Suppressor macrophage treated with lipopolysaccharide for 4 hours (primary cell): ENCODE measurements at regions not wholly inside any gene's neighbourhood (a gene's known extent, or its start where the extent isn't known, plus 50 kb on each side); places are given as distances from the start of the nearest gene placed in this dataset.
A peak's percentile ranks its signal among the peaks of the same experiment; 100 is the strongest.
"Not testable (repeated sequence)": the region's sequence is repeated elsewhere in the genome, so short reads cannot be mapped to it uniquely, and the experiment has no call there.

ENCODE experiments used
- DNase-seq: peaks from one replicate; pipeline ENCODE4 v3.0.0-alpha.2; 2020

- not testable (repeated sequence) for DNase-seq
Measured at GRCh38 chr12:54799966-54800365, 54.4 kb upstream of the MUCL1 start.

GRCh38 chr12:54798651-54799050 lies 55.7 kb upstream of the MUCL1 start:
- no peak for DNase-seq

DNA sequence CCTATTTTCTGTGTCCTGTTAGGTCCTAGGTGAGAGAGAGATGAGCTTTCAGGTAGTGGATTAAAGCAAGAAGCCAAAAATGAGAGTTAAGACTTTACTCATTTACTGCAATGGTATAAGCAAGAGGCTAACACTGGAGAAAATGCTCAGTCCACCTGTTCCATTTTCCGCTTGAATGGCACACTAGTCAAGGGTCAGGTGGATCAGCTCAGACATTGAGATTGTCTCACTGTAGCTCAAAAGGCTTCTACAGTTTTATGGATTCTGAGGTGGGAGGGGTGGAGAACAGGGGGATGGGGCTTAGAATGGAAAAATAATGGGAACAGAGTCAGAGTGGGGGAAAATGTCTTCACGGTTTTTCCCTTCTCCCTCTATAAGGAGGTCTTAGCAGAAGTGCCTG lies 57.3 kb upstream of the MUCL1 start:
- no peak for DNase-seq

DNA sequence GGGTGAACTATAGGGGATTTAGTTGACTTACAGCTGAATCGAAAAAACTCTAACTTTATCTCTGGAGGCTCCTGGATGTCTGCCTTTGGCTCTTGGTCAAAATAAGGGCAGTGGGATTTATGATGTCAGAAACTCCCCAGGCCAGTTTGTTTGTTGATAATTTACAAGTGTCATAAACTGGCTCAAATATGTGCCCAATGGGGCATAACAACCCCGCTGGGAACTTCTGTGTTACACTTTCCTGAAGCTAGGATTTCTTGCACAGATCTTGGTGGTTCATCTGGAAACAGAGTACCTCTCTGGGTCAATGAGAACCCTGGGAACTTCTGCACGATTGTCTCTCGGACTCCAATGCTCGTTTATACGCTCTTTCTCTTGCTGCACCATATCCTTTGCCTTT lies 58.7 kb upstream of the MUCL1 start:
- DNase-seq, result no peak

DNA sequence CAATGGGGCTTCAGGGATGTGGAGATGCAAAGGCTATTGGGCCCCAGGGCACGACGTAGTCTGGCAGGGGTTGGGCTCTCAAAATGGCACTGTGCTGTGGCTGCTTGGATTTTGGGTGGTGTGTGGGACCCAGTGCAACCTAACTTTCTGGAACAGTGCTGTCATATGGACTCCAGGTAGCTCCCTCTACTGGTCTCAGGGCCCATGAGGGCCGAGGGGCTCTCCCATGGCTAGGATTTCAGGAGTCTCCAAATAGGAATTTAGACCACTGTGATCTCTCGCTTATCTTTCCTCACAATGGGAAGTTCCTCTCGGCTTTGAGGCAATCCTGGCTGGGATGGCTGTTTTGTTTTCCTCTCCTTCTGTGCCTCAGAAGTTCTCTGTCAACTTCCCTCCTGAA lies 68.2 kb upstream of the MUCL1 start:
- no peak for DNase-seq

GRCh38 chr12:54784115-54784514 lies 70.2 kb upstream of the MUCL1 start:
- DNase-seq, result no peak

DNA sequence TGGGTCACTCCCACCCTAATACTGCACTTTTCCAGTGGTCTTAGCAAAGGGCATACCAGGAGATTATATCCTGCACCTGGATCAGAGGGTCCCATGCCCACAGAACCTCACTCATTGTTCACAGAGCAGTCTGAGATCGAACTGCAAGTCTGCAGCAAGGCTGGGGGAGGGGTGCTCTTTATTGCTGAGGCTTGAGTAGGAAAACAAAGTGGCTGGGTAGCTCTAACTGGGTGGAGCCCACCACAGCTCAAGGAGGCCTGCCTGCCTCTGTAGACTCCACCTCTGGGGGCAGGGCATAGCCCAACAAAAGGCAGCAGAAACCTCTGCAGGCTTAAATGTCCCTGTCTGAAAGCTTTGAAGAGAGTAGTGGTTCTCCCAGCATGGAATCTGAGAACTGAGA lies 77.3 kb upstream of the MUCL1 start:
- DNase-seq, result not testable (repeated sequence)

DNA sequence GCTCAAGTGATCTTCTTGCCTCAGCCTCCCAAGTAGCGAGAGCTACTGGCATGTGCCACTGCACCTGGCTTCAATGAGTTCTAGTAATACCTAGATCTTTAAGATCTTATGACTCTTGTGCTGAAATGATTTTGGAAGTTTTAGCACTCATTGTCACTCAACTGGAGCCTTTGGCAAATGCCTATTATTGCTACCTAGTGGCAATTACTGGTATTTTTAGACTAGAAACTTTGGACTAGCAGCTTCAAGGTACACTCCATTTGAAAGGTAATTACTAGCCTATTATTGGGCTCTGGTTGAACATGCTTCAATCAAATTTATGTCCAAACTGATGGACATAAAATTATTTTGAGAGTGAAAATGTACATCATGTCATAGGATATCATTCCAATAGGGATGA lies 80.7 kb upstream of the MUCL1 start:
- DNase-seq, result no peak

DNA sequence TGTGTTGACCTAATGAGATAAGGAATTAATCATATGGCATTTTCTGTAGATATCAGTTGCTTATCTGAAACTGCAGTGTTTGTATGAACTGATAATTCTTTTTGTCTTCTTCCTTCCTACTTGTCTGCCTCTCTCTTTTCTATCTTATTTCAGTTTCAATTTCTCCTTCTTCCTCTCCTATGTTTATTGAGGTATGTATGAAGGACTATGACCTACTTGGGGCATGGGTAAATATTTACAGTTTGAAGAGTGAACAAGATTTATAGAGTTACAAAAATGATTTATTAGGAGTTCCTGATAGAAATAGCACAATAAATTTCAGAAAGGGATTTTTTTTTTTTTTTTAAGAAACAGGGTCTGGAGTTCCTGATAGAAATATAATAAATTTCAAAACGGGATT lies 88.7 kb upstream of the MUCL1 start:
- no peak for DNase-seq

DNA sequence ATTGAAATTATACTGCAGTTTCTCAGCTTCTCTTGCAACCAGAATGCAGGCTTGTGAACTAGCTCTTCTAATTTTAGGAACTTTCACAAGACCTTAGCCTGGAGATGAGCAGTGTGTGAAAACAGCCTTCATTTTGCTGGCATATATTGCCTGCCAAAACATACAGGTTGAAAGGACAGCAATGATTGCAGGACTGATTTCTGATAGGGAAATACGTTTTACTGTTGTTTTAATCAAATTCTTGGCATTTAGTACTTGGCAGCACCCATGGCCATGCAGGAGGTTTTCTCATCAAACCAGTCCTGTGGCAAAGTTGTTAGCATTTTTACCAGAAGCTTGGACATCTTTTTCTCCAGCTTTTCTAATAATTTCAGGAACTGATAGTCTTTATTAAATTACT lies 91.9 kb upstream of the MUCL1 start:
- DNase-seq, result no peak

GRCh38 chr12:54759751-54760150 lies 94.6 kb upstream of the MUCL1 start:
- DNase-seq, result peak; percentile 70

DNA sequence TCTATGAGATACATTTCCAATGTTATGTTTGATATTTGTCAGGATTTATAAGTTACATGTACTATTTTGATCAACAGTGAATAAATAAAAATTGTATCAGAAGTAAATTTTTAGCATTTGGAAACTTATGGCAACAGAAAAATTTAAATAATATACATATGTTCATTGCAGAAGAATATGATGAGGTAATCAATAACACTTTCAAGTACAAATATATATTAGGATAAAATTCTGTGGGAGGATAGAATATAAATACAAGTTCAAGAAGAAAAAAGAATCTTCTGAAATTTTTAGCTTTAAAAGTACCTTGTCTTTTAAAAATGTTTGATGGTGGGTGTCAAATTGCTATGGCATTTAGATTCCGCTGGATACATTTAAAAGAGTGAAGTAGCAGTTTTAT lies 102.8 kb upstream of the MUCL1 start:
- no peak for DNase-seq

- DNase-seq, result peak; percentile 79
Measured at GRCh38 chr12:54749191-54749818, 101.1 kb upstream of the DCD start.

DNA sequence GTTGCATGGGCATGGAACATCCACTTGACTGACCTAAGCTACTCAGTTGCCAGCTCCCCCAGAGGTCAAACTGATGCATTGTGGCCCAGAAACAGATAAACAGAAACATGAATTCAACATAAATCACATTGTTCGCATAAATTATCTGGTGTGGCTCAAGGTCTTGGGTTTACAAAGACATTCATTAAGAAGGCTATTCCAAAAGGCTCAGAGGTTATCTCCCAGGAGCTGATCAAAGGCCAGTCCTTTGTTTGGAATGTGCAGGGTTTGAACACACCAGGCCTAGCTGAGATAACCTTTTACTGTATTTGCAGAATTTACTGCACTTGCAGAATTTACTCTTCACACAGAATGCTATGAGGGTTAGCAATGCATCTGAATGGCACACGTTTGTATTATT lies 96.4 kb upstream of the DCD start:
- no peak for DNase-seq

DNA sequence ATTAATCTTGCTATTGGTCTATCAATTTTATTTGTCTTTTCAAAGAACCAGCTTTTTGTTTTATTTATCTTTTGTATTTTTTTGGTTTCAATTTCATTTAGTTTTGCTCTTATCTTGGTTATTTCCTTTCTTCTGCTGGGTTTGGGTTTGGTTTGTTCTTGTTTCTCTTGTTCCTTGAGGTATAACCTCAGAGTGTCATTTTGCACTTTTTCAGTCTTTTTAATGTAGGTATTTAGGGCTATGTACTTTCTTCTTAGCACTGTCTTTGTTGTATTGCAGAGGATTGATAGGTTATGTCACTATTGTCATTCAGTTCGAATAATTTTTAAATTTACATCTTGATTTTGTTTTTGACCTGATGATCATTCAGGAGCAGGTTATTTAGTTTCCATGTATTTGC lies 92.7 kb upstream of the DCD start:
- DNase-seq, result no peak

DNA sequence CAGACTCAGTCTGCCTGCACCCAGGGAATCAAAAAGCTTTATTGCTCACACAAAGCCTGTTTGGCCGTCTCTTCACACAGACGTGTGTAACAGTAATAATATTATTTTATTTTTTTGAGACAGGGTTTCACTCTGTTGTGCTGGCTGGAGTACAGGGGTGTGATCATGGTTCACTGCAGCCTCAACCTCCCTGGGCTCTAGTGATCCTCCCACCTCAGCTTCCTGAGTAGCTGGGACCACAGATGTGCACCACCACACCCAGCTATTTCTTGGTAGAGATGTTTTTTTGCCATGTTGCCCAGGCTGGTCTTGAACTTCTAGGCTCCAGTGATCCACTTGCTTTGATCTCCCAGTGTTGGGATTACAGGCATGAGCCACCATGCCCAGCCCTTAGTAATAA lies 88.4 kb upstream of the DCD start:
- DNase-seq, result no peak

DNA sequence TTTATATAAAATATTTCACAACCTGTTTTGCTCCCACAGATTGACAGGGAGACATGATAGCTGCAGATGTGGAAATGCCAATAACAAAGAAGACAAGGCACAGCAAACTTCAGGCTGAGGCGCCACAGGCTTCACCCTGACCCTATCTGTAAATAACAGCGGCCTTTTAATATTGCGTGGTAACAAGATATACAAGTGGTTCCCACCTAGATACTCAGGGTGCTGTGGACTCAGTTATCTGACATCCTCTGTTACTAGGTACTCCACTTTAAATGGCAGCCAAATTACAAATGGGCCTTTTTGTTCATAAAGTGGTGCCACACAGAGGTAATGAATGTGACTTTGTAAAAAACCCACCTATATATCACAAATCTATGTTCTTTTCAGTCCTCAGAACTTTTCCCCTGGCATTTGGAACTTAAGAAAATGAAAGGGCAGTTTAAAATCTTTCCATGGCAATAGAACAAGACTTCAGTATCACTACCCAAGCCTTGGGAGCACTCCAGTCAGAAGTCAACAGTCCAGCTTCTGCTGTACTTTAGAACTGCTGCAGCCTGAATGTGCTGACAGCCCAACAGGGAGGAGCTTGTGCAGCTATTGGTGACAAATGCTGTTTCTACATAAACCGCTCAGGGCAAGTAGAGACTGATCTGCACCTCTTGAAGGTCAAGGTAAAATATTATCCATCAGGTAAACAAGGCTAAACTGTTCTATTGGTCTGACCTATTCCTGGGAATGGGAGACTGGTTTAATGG lies 86.2 kb upstream of the DCD start:
- DNase-seq, result no peak

GRCh38 chr12:54725233-54725843 lies 77.2 kb upstream of the DCD start:
- DNase-seq, result peak; percentile 57

GRCh38 chr12:54723379-54724256 lies 75.5 kb upstream of the DCD start:
- peak; percentile 46 for DNase-seq

- DNase-seq, result no peak
Measured at GRCh38 chr12:54721312-54721711, 73.1 kb upstream of the DCD start.

DNA sequence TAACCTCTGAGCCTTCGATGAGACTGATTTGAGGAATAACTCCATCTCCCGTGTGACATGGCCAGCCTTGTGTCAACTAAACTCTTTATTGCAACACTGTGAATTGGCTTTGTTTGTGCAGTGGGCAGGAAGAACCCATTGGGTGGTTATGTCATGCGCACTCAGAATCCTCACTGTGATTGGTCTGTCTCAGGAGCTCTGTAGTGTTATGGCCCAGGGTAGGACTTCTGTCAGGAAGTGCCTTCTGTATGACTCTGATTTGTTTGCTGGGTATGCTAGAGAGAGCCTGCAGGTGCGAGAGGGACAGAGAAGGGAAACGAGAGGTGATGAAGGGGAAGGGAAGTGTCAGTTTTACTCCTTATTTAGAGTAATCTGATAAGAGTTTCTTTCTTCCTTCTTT lies 71.5 kb upstream of the DCD start:
- no peak for DNase-seq

- DNase-seq, result peak; percentile 73
Measured at GRCh38 chr12:54716261-54716660, 68.1 kb upstream of the DCD start.

GRCh38 chr12:54713876-54714275 lies 65.7 kb upstream of the DCD start:
- not testable (repeated sequence) for DNase-seq
